CD4-positive, alpha-beta T cell (primary cell): ENCODE measurements at regions not wholly inside any gene's neighbourhood (a gene's known extent, or its start where the extent isn't known, plus 50 kb on each side); places are given as distances from the start of the nearest gene placed in this dataset.
"Not testable (repeated sequence)": the region's sequence is repeated elsewhere in the genome, so short reads cannot be mapped to it uniquely, and the experiment has no call there.

Experiments used
- ATAC-seq: fragments of 200-7000 bp; cut with Tn5 transposase; one replicate; pipeline ENCODE4 v1.10.0; 2022; ENCODE audit warnings: mild to moderate bottlenecking; ENCODE audit not compliant: poor library complexity
- CTCF ChIA-PET: fragments of 350-600 bp; sonication (Branson Sonifier 250); formaldehyde crosslinking; loops from one replicate; lab custom pipeline; 2021; ENCODE audit warnings: antibody characterized with exemption, inconsistent platforms; lab: Charles Lee
- POLR2A ChIA-PET: fragments of 350-600 bp; sonication (Branson Sonifier 250); formaldehyde crosslinking; loops from one replicate; lab custom pipeline; 2021; ENCODE audit warnings: antibody characterized with exemption, inconsistent platforms; lab: Charles Lee
- DNase-seq, 14 experiments: peaks; one replicate each; pipeline ENCODE4 v3.0.0-alpha.2; 2013 to 2020; ENCODE audit warnings: mixed read lengths in 2 of 14
- H3K27ac ChIP-seq, 2 donors: one replicate each; pipeline versions ENCODE4 v1.5.1 to v1.7.0; 2013; ENCODE audit warnings: low read length in 2 of 2, low read depth in 1 of 2, mild to moderate bottlenecking in 1 of 2
- H3K27me3 ChIP-seq, 2 experiments: 1 replicate in 1 of 2; 2 replicates in 1 of 2; pipeline versions ENCODE4 v1.6.1 to v1.7.0; 2013; ENCODE audit warnings: low read length in 2 of 2, control low read depth in 1 of 2, mild to moderate bottlenecking in 1 of 2, moderate library complexity in 1 of 2; ENCODE audit not compliant: insufficient read depth in 2 of 2, control insufficient read depth in 1 of 2
- H3K36me3 ChIP-seq: one replicate; pipeline ENCODE4 v1.6.1; 2013; ENCODE audit warnings: low read length, control low read depth; ENCODE audit not compliant: insufficient read depth
- H3K4me1 ChIP-seq: one replicate; pipeline ENCODE4 v1.6.1; 2013; ENCODE audit warnings: low read length, control low read depth; ENCODE audit not compliant: insufficient read depth
- H3K4me3 ChIP-seq: one replicate; pipeline ENCODE4 v1.5.1; 2013; ENCODE audit warnings: mild to moderate bottlenecking, low read length, moderate library complexity
- H3K9me3 ChIP-seq, 2 experiments: 1 replicate in 1 of 2; 2 replicates in 1 of 2; pipeline versions ENCODE4 v1.6.1 to v1.7.0; 2013; ENCODE audit warnings: low read length in 2 of 2, mild to moderate bottlenecking in 2 of 2, control low read depth in 1 of 2, moderate library complexity in 1 of 2; ENCODE audit not compliant: control insufficient read depth in 1 of 2, insufficient read depth in 1 of 2
- H3K27ac Mint-ChIP-seq: one replicate; pipeline ENCODE4 v1.8.0; 2020; ENCODE audit warnings: mixed read lengths
- H3K27me3 Mint-ChIP-seq: one replicate; pipeline ENCODE4 v1.8.0; 2021; ENCODE audit warnings: mixed read lengths
- H3K36me3 Mint-ChIP-seq: one replicate; pipeline ENCODE4 v1.8.0; 2021; ENCODE audit warnings: low read depth, mixed read lengths
- H3K4me1 Mint-ChIP-seq: one replicate; pipeline ENCODE4 v1.8.0; 2021; ENCODE audit warnings: low read depth, mixed read lengths
- H3K4me3 Mint-ChIP-seq: one replicate; pipeline ENCODE4 v1.8.0; 2020; ENCODE audit warnings: mild to moderate bottlenecking, mixed read lengths
- H3K9me3 Mint-ChIP-seq: one replicate; pipeline ENCODE4 v1.8.0; 2020; ENCODE audit warnings: mixed read lengths
- CTCF ChIP-seq: fragments of 200-600 bp; IDR thresholded peaks from one replicate; pipeline ENCODE4 v1.8.0; 2022; ENCODE audit warnings: antibody characterized with exemption, mild to moderate bottlenecking
- intact Hi-C, 2 experiments: fragments of 100-400 bp; cut with DNase I in 1 of 2; cut with micrococcal nuclease in 1 of 2; formaldehyde crosslinking; loops; one replicate each; pipeline versions ENCODE4 v1.15.1 to v1.9.0; 2023 to 2025; cut with DNase I, micrococcal nuclease

- Histone ChIP-seq H3K36me3 (no peaks in the 10 kb centered on the region), H3K27me3 (no peaks in the 10 kb centered on the region), H3K9me3 (peaks cover 15 to 47% of the 10 kb centered on the region in 2 experiments), H3K4me3 (no peak overlapping the region), H3K27ac (no peak overlapping the region), H3K4me1 (no peaks in the 10 kb centered on the region)
- no peaks in the 10 kb centered on the region for H3K4me1 Mint-ChIP-seq
- intact Hi-C loops: no loop called here
- no peak overlapping the region for H3K27ac Mint-ChIP-seq
- peaks cover 37% of the 10 kb centered on the region for H3K9me3 Mint-ChIP-seq
- no peak for ATAC-seq
- ChIA-PET POLR2A (no interaction called here), CTCF (no interaction called here)
- peaks cover 10% of the 10 kb centered on the region for H3K36me3 Mint-ChIP-seq
- DNase-seq: no peak
- peaks cover 14% of the 10 kb centered on the region for H3K27me3 Mint-ChIP-seq
- H3K4me3 Mint-ChIP-seq: no peak overlapping the region
- no peak for TF ChIP-seq CTCF
Observed at GRCh38 chr5:153939101-153939500, 99.6 kb downstream of the FAM114A2 start.

- H3K36me3 ChIP-seq: no peaks in the 10 kb centered on the region
- no peaks in the 10 kb centered on the region for H3K27me3 ChIP-seq
- Mint-ChIP-seq H3K4me1 (no peaks in the 10 kb centered on the region), H3K9me3 (peaks cover 33% of the 10 kb centered on the region), H3K27me3 (peaks cover 7% of the 10 kb centered on the region), H3K36me3 (peaks cover 10% of the 10 kb centered on the region), H3K4me3 (no peak overlapping the region), H3K27ac (no peak overlapping the region)
- intact Hi-C loops: no loop called here
- TF ChIP-seq CTCF: no peak
- ATAC-seq: no peak
- ChIA-PET CTCF (no interaction called here), POLR2A (no interaction called here)
- DNase-seq: no peak
- H3K9me3 ChIP-seq: peaks cover 16 to 47% of the 10 kb centered on the region in 2 experiments
- H3K27ac ChIP-seq: no peak overlapping the region
- no peaks in the 10 kb centered on the region for H3K4me1 ChIP-seq
- H3K4me3 ChIP-seq: no peak overlapping the region
Observed at GRCh38 chr5:153938191-153938842, 100.4 kb downstream of the FAM114A2 start.

- H3K27ac ChIP-seq: no peak overlapping the region
- ChIA-PET POLR2A (no interaction called here), CTCF (no interaction called here)
- no peak overlapping the region for H3K4me3 Mint-ChIP-seq
- H3K4me1 ChIP-seq: no peaks in the 10 kb centered on the region
- no peaks in the 10 kb centered on the region for H3K27me3 ChIP-seq
- H3K9me3 Mint-ChIP-seq: peaks cover 31% of the 10 kb centered on the region
- H3K27me3 Mint-ChIP-seq: peaks cover 7% of the 10 kb centered on the region
- no peaks in the 10 kb centered on the region for H3K4me1 Mint-ChIP-seq
- H3K36me3 Mint-ChIP-seq: peaks cover 10% of the 10 kb centered on the region
- ATAC-seq: no peak
- no peak for DNase-seq
- H3K9me3 ChIP-seq: peaks cover 16 to 47% of the 10 kb centered on the region in 2 experiments
- H3K27ac Mint-ChIP-seq: no peak overlapping the region
- no peak overlapping the region for H3K4me3 ChIP-seq
- no peak for TF ChIP-seq CTCF
- H3K36me3 ChIP-seq: no peaks in the 10 kb centered on the region
- intact Hi-C loops: no loop called here
Observed at GRCh38 chr5:153937661-153938060, 101.0 kb downstream of the FAM114A2 start.

GRCh38 chr5:153935151-153935550 is 103.6 kb downstream of the FAM114A2 start:
- H3K4me1 ChIP-seq, ATAC-seq, POLR2A ChIA-PET, H3K36me3 Mint-ChIP-seq, H3K27ac Mint-ChIP-seq, H3K27me3 ChIP-seq, H3K36me3 ChIP-seq, intact Hi-C loops, H3K27ac ChIP-seq, H3K4me1 Mint-ChIP-seq, H3K4me3 ChIP-seq, DNase-seq, H3K4me3 Mint-ChIP-seq, CTCF ChIA-PET, H3K27me3 Mint-ChIP-seq: not testable (repeated sequence)
- H3K9me3 ChIP-seq: peaks cover 11 to 22% of the 10 kb centered on the region in 2 experiments
- peaks cover 21% of the 10 kb centered on the region for H3K9me3 Mint-ChIP-seq
